Neural progenitor cell (in vitro differentiated cells): ENCODE measurements at regions not wholly inside any gene's neighbourhood (a gene's known extent, or its start where the extent isn't known, plus 50 kb on each side); places are given as distances from the start of the nearest gene placed in this dataset.

Source experiments
- CTCF ChIP-seq: fragments of 200-600 bp; sonication (generic); IDR thresholded peaks from 2 replicates; pipeline ENCODE4 v1.5.1; 2017; ENCODE audit warnings: antibody characterized with exemption, mild to moderate bottlenecking
- EZH2 ChIP-seq: fragments of 200-600 bp; sonication (generic); IDR thresholded peaks from 2 replicates; pipeline ENCODE4 v1.6.1; 2017; ENCODE audit warnings: antibody characterized with exemption, mild to moderate bottlenecking, moderate library complexity
- EZH2phosphoT487 ChIP-seq: fragments of 200-600 bp; sonication (generic); IDR thresholded peaks from 2 replicates; pipeline ENCODE4 v1.6.1; 2017; ENCODE audit warnings: antibody characterized with exemption

GRCh38 chr16:55073830-55074229, 143.2 kb downstream of the IRX5 start:
- TF ChIP-seq CTCF (no peak), EZH2phosphoT487 (no peak), EZH2 (no peak)
